ENCODE measurements at regions not wholly inside any gene's neighbourhood (a gene's known extent, or its start where the extent isn't known, plus 50 kb on each side); places are given as distances from the start of the nearest gene placed in this dataset.

GRCh38 chr7:116353647-116354046, 143.3 kb downstream of the TES start:
- no peak for ATAC-seq

GRCh38 chr7:116354171-116354545, 143.8 kb downstream of the TES start:
- no peaks in the 10 kb centered on the region for H3K4me1 ChIP-seq (ENCODE audit: low read depth)
- intact Hi-C loops (cut with DNase I, micrococcal nuclease): no loop called here
- peak; percentile 15 for ATAC-seq
- peak in 1 of 3 donors; percentile 21 for DNase-seq
- H3K9me3 ChIP-seq: no peaks in the 10 kb centered on the region
- H3K36me3 ChIP-seq (ENCODE audit: low read depth): no peaks in the 10 kb centered on the region
- no peak overlapping the region for H3K4me3 ChIP-seq
- TF ChIP-seq, protein P1, sequence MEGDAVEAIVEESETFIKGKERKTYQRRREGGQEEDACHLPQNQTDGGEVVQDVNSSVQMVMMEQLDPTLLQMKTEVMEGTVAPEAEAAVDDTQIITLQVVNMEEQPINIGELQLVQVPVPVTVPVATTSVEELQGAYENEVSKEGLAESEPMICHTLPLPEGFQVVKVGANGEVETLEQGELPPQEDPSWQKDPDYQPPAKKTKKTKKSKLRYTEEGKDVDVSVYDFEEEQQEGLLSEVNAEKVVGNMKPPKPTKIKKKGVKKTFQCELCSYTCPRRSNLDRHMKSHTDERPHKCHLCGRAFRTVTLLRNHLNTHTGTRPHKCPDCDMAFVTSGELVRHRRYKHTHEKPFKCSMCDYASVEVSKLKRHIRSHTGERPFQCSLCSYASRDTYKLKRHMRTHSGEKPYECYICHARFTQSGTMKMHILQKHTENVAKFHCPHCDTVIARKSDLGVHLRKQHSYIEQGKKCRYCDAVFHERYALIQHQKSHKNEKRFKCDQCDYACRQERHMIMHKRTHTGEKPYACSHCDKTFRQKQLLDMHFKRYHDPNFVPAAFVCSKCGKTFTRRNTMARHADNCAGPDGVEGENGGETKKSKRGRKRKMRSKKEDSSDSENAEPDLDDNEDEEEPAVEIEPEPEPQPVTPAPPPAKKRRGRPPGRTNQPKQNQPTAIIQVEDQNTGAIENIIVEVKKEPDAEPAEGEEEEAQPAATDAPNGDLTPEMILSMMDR (IDR thresholded peaks at IDR 0.05): no peak

More at GRCh38 chr7:116353647-116354046, 143.3 kb downstream of the TES start:
- no peak overlapping the region for H3K4me3 ChIP-seq
- H3K36me3 ChIP-seq (ENCODE audit: low read depth): no peaks in the 10 kb centered on the region
- peak in 1 of 3 donors; percentile 6 for DNase-seq
- TF ChIP-seq, protein P1 (IDR thresholded peaks at IDR 0.05): no peak
- H3K9me3 ChIP-seq: no peaks in the 10 kb centered on the region
- intact Hi-C loops (cut with DNase I, micrococcal nuclease): no loop called here
- no peaks in the 10 kb centered on the region for H3K4me1 ChIP-seq (ENCODE audit: low read depth)

GRCh38 chr7:116354546-116355423, 144.4 kb downstream of the TES start:
- peak; percentile 76 for ATAC-seq
- peak in 1 of 3 donors; percentile 18 for DNase-seq
- H3K9me3 ChIP-seq: no peaks in the 10 kb centered on the region
- H3K4me1 ChIP-seq (ENCODE audit: low read depth): no peaks in the 10 kb centered on the region
- intact Hi-C loops (cut with DNase I, micrococcal nuclease): no loop called here
- TF ChIP-seq, protein P1 (IDR thresholded peaks at IDR 0.05): no peak
- H3K36me3 ChIP-seq (ENCODE audit: low read depth): no peaks in the 10 kb centered on the region
- H3K4me3 ChIP-seq: no peak overlapping the region

DNA sequence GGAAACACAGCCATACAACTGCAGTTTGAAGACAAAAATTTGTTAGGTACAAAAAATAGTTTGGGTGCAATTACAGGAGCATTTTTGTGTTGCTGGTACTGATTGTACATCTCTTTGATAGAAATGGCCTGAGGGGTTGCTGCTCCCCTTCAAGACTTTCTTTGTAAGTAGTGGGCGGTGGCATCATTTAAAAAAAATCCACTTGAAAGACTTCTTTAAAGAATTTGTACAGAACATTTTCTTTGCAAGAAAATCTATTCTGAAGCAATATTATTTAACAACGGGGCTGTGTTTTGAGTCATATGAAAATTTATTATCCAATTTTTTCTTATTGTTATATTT, 144.1 kb upstream of the CAV2 start:
- no peak for ATAC-seq
- Histone ChIP-seq H3K9me3 (no peaks in the 10 kb centered on the region), H3K4me3 (no peak overlapping the region), H3K36me3 (ENCODE audit: low read depth) (no peaks in the 10 kb centered on the region), H3K4me1 (ENCODE audit: low read depth) (no peaks in the 10 kb centered on the region)
- intact Hi-C loops (cut with DNase I, micrococcal nuclease): no loop called here
- no peak for DNase-seq
- TF ChIP-seq, protein P1 (IDR thresholded peaks at IDR 0.05): no peak

DNA sequence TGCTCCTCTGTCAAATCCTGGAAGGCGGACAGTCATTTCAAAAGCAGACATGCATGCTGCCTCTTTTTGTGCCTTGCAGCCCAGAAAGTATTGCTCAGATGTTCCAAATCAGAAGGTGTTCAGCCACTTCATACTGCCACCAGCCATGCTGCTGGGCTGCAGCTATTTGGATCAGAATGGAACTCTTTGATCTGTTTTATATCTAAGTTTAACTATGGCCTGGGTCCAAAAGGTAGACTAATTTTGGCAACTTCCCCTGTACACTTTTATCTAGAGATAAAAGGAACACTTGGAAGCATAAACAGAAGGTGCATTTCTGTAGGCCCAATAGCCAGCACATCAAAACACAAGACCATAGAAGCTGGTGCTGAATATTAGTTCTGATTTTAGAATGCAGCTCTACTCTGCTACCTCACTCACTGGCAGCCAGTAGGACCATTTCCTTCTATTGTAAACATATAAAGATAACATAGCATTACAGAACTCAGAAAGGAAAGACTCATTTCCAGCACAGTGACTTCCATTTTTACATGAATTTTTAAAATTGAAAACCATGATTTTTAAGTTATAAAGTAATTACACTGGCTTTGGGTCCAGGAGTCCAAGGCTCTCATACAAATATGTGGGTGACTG, 143.1 kb upstream of the CAV2 start:
- H3K36me3 ChIP-seq (ENCODE audit: low read depth): no peaks in the 10 kb centered on the region
- intact Hi-C loops (cut with DNase I, micrococcal nuclease): no loop called here
- DNase-seq (no peak), ATAC-seq (no peak)
- TF ChIP-seq, protein P1 (IDR thresholded peaks at IDR 0.05): no peak
- H3K9me3 ChIP-seq: no peaks in the 10 kb centered on the region
- no peak overlapping the region for H3K4me3 ChIP-seq
- H3K4me1 ChIP-seq (ENCODE audit: low read depth): no peaks in the 10 kb centered on the region
